GM20000 (cell line): ENCODE measurements at regions not wholly inside any gene's neighbourhood (a gene's known extent, or its start where the extent isn't known, plus 50 kb on each side); places are given as distances from the start of the nearest gene placed in this dataset.
A peak's percentile ranks its signal among the peaks of the same experiment; 100 is the strongest.

Source experiments
- DNase-seq: peaks from one replicate; pipeline ENCODE4 v3.0.0; 2012; ENCODE audit warnings: low spot score
- TF ChIP-seq, protein P1 (sequence below): IDR thresholded peaks from 2 replicates; pipeline ENCODE4 v1.5.1; 2012; ENCODE audit warnings: mild to moderate bottlenecking, control low read depth; ENCODE audit errors: extremely low read depth, missing control alignments

DNA sequence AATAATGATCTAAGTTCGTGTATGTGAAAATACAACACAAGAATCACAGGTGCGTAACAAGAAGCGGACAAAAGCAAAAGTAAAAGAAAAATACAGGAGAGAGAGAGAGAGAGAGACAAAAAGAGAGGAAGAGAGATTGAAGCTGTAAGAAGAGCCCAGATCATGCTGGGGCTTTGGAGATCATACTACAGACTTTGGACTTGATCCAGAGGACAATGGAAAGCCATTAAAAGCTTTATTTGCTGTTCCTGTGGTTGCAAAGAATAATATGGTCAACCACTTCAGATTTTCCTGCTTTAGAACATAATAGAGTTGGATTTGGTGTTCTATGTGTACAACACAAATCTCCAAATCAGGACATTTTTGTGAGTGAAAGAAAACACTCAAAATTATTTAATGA lies 561.4 kb downstream of the CAAP1 start:
- DNase-seq: no peak
- TF ChIP-seq, protein P1, sequence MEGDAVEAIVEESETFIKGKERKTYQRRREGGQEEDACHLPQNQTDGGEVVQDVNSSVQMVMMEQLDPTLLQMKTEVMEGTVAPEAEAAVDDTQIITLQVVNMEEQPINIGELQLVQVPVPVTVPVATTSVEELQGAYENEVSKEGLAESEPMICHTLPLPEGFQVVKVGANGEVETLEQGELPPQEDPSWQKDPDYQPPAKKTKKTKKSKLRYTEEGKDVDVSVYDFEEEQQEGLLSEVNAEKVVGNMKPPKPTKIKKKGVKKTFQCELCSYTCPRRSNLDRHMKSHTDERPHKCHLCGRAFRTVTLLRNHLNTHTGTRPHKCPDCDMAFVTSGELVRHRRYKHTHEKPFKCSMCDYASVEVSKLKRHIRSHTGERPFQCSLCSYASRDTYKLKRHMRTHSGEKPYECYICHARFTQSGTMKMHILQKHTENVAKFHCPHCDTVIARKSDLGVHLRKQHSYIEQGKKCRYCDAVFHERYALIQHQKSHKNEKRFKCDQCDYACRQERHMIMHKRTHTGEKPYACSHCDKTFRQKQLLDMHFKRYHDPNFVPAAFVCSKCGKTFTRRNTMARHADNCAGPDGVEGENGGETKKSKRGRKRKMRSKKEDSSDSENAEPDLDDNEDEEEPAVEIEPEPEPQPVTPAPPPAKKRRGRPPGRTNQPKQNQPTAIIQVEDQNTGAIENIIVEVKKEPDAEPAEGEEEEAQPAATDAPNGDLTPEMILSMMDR: no peak

DNA sequence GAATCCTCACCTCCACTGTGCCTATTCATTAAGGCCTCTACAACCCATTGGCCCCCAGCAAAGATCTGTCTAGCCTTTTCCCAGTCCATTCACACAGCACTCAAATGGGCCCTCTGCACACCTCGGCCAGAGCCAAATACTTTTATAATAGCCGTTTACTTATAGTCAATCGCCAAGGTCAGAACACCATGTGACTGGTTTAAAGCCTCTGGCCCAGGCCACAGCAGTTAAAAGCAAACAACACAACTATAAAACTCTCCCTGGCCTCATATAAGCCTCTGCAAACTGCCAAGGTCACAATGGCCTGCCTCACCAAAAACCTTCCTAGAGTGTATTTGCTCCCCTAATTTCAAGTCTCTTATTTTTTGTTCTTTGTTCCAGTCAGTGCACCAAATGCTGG lies 562.6 kb downstream of the CAAP1 start:
- TF ChIP-seq, protein P1: no peak
- DNase-seq: no peak

DNA sequence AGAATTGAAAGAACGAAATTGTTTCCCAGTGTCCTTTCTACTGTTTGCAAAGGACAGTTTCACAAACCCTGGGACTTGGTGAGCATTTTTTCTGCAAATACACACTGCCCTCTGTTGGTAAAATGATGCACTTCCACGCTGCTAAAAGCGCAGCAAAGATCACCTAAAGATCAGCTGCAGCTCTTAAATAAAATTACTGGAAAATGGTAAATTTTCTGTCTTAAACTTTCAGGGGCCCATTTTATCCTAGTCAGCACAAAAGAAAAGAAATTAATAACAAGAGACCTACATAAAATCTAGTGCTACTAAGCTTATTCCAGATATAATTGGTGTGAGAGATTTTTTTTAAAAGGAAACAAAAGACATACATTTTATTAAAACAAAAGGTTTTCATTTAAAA lies 566.0 kb downstream of the CAAP1 start:
- TF ChIP-seq, protein P1: peak; percentile 44
- peak; percentile 16 for DNase-seq

DNA sequence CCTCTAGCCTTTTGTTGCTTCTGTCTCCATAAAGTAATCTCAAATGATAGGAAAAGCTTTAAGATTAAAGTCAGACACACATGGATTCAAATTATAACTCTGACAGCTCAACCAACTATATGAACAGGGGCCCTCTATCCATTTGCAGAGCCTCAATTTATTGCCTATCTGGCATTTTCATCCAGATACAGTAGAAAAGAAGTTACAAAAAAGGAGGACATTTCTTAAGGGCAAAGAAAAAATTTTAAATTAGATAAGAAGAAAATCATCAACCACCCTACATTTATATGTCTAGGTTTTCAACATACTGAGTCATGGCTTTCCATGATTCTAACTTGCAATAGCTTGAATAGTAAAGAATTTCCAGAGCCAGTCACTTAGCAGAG lies 567.2 kb downstream of the CAAP1 start:
- no peak for DNase-seq
- TF ChIP-seq, protein P1: no peak

DNA sequence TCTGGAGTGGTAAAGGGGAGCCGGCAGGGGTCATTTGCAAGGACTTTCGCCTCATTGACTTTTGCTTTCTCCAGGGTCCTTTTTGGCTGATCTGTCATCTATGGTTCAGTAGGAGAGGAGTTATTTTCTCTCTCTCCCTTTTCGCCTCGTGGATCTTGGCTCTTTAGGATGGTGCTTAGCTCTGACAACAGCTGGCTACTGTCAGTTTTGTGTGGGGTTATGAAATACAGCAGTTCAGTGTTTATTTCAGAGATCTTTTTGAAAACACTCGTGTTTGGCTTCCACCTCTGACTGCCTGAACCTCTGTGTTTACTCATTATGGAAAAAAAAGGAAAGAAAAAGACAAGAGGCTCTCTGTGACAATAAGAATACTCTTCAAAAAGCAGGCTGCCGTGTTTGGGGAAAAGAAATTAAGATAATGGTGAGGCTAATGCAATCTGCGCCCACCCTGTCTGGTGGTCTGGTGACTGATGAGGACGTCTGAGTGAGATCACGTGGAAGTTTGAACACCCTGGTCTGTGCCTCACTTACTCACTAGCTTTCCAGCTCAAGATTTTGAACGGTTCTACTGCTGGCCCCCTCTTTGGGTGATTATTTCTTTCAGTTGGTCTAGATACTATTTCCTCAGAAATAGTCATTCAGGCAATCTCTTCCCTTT lies 567.7 kb downstream of the CAAP1 start:
- no peak for DNase-seq
- TF ChIP-seq, protein P1: no peak

DNA sequence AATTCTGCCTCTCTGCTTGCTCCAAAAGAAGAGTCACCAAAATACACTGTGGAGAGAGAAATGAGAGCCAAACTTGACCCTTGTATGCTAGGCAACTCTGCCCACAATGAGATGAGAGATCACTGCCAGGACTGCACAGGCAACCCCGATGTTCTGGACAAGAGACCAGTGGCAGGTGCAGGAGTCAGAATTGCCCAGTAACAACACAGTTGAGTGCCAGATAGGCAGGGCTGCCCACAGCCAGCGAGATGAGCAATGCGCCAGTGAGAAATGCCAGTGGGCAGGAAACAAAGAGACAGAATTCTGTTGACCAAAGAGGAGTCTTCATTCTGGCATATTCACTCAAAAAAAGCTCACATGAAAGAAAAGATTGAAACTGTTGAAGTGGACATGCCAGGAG lies 570.7 kb downstream of the CAAP1 start:
- TF ChIP-seq, protein P1: no peak
- DNase-seq: no peak

DNA sequence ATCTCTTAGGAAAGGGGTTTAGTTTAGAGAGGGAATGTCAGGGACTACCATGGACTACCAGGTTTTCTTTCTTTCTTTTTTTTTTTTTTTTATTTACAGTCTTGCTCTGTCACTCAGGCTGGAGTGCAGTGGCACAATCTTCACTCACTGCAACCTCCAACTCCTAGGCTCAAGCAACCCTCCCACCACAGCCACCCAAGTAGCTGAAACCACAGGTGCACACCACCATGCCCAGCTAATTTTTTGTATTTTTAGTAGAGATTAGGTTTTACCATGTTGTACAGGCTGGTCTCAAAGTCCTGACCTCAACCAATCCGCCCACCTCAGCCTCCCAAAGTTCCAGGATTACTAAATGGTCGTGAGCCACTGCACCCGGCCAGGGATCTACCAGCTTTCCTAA lies 572.7 kb downstream of the CAAP1 start:
- TF ChIP-seq, protein P1: no peak
- DNase-seq: no peak
